ENCODE measurements at regions not wholly inside any gene's neighbourhood (a gene's known extent, or its start where the extent isn't known, plus 50 kb on each side); places are given as distances from the start of the nearest gene placed in this dataset.

GRCh38 chr4:22099896-22100295 is 151.3 kb upstream of the KCNIP4 start:
- no peak for DNase-seq (ENCODE audit: low read depth)

GRCh38 chr4:22097596-22097995 is 149.0 kb upstream of the KCNIP4 start:
- no peak for DNase-seq (ENCODE audit: low read depth)

- DNase-seq (ENCODE audit: low read depth), result no peak
Observed at GRCh38 chr4:22094217-22094616, 145.6 kb upstream of the KCNIP4 start.

GRCh38 chr4:22093126-22093525 is 144.6 kb upstream of the KCNIP4 start:
- no peak for DNase-seq (ENCODE audit: low read depth)

- DNase-seq (ENCODE audit: low read depth), result no peak
Observed at GRCh38 chr4:22091906-22092305, 143.3 kb upstream of the KCNIP4 start.

- no peak for DNase-seq (ENCODE audit: low read depth)
Observed at GRCh38 chr4:22091352-22091717, 142.8 kb upstream of the KCNIP4 start.

GRCh38 chr4:22090661-22091351 is 142.2 kb upstream of the KCNIP4 start:
- no peak for DNase-seq (ENCODE audit: low read depth)

- DNase-seq (ENCODE audit: low read depth), result no peak
Observed at GRCh38 chr4:22077571-22077970, 129.0 kb upstream of the KCNIP4 start.

- DNase-seq (ENCODE audit: low read depth), result no peak
Observed at GRCh38 chr4:22072726-22073125, 124.2 kb upstream of the KCNIP4 start.

- no peak for DNase-seq (ENCODE audit: low read depth)
Observed at GRCh38 chr4:22072240-22072639, 123.7 kb upstream of the KCNIP4 start.

GRCh38 chr4:22071749-22072148 is 123.2 kb upstream of the KCNIP4 start:
- no peak for DNase-seq (ENCODE audit: low read depth)

- DNase-seq (ENCODE audit: low read depth), result no peak
Observed at GRCh38 chr4:22070256-22070655, 121.7 kb upstream of the KCNIP4 start.

GRCh38 chr4:22063613-22064012 is 115.0 kb upstream of the KCNIP4 start:
- no peak for DNase-seq (ENCODE audit: low read depth)

- no peak for DNase-seq (ENCODE audit: low read depth)
Observed at GRCh38 chr4:22062676-22063075, 114.1 kb upstream of the KCNIP4 start.

GRCh38 chr4:22055954-22056353 is 107.4 kb upstream of the KCNIP4 start:
- no peak for DNase-seq (ENCODE audit: low read depth)

- DNase-seq (ENCODE audit: low read depth), result no peak
Observed at GRCh38 chr4:22052076-22052475, 103.5 kb upstream of the KCNIP4 start.

- DNase-seq (ENCODE audit: low read depth), result no peak
Observed at GRCh38 chr4:22048323-22048722, 99.8 kb upstream of the KCNIP4 start.

- DNase-seq (ENCODE audit: low read depth), result no peak
Observed at GRCh38 chr4:22047793-22048192, 99.2 kb upstream of the KCNIP4 start.

- no peak for DNase-seq (ENCODE audit: low read depth)
Observed at GRCh38 chr4:22045051-22045630, 96.6 kb upstream of the KCNIP4 start.

- no peak for DNase-seq (ENCODE audit: low read depth)
Observed at GRCh38 chr4:22031423-22031822, 82.9 kb upstream of the KCNIP4 start.

- no peak for DNase-seq (ENCODE audit: low read depth)
Observed at GRCh38 chr4:22030881-22031280, 82.3 kb upstream of the KCNIP4 start.

- DNase-seq (ENCODE audit: low read depth), result no peak
Observed at GRCh38 chr4:22030307-22030706, 81.7 kb upstream of the KCNIP4 start.

GRCh38 chr4:22029803-22030202 is 81.2 kb upstream of the KCNIP4 start:
- DNase-seq (ENCODE audit: low read depth), result no peak

- DNase-seq (ENCODE audit: low read depth), result no peak
Observed at GRCh38 chr4:22021106-22021505, 72.5 kb upstream of the KCNIP4 start.

Measured in activated T-cell treated with anti-CD3 and anti-CD28 coated beads for 48 hours (primary cell).